NOMO-1 (cell line): ENCODE measurements at regions not wholly inside any gene's neighbourhood (a gene's known extent, or its start where the extent isn't known, plus 50 kb on each side); places are given as distances from the start of the nearest gene placed in this dataset.

ENCODE experiments used
- DNase-seq, 2 experiments: peaks; one replicate each; lab custom pipeline; 2025; ENCODE audit not compliant: unreplicated experiment in 2 of 2; lab: John Stamatoyannopoulos, UW

- no peak for DNase-seq
Observed at GRCh38 chr20:60806354-60806753, 445.7 kb upstream of the CDH4 start.

DNA sequence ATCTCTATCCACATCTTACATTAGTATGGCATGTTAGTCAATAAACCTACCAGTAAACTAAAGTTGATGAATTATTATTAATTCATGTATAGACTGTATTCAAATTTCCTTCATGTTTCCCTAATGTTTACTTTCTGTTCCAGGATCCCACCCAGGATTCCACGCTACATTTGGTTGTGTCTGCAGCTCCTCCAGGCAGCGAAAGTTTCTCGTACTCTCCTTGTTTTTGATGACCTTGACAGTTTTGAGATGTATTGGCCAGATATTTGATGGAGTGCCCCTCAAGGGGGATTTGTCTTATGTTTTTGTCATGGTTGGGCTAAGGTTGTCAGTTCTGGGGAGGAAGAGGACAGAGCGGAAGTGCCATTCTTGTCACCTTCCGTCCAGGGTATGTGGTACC lies 445.2 kb upstream of the CDH4 start:
- no peak for DNase-seq

- DNase-seq, result no peak
Observed at GRCh38 chr20:60808003-60808672, 443.9 kb upstream of the CDH4 start.

DNA sequence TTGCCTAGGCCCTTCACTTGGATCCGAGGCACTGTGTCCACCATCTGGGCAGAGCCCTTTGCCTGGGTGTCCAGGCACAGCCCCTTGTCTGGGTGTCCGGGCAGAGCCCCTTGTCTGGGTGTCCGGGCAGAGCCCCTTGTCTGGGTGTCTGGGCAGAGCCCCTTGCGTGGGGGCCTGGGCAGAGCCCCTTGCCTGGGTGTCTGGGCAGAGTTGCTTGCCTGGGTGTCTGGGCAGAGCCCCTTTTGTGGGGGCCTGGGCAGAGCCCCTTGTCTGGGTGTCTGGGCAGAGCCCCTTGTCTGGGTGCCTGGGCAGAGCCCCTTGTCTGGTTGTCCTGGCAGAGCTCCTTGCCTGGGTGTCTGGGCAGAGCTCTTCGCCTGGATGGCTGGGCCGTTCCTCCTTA lies 443.4 kb upstream of the CDH4 start:
- no peak for DNase-seq

- DNase-seq, result no peak
Observed at GRCh38 chr20:60810561-60810960, 441.5 kb upstream of the CDH4 start.

DNA sequence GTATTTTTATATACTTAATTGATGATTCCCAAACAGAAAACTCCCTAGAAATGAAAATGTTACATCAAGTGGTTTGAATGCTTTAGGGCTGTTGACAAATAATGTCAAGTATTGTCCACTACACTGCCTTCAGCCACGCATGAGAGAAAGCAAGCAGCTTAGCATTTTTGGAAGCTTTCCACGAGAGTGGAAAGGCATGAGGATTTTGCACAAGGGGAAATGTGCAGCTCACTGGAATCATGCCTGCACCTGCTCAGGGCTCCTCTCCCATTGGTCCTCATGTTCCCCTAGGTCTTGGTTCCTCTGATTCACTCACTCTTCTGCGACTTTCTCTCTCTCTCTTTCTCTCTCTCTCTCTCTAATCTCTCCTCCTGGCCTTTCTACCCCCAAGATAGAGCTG lies 439.5 kb upstream of the CDH4 start:
- DNase-seq, result no peak

DNA sequence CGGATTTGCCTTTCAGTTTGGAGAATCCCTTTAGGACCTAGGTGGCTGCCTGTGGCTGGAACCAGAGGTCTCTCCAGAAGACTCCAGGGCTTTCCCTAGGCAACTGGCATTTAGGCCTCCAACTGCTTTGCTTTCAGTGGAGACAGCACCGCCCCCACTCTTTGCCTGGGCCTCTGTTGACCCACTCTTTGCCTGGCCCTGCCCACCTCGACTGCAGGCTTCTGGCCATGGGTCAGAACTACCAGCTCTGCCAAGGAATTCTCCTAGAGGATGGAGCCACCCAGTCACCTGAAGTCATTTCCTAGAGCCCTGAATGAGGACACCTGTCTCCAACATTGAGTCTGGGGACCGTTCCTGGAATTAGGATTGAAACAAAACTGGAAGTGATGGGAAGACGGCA lies 439.0 kb upstream of the CDH4 start:
- DNase-seq, result no peak

GRCh38 chr20:60815656-60816055 lies 436.4 kb upstream of the CDH4 start:
- DNase-seq, result no peak

DNA sequence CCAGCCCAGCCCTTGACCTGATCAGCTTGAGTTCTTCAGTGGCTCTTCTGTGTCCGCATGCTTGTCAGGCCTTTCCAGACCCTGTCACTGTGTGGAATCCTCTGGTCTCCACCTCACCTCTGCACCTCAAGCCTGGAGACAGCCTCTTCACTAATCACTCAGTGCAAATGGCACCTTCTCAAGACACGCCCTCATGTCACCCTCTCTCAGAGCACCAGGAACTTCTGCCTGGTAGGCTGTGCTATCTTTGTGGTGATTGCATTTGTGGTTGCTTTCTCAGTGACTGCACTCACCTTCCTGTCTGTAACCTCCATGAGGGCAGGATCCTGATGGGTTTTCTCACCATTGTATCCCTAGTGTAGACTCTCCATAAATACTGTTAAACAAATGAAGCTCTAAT lies 435.2 kb upstream of the CDH4 start:
- no peak for DNase-seq

DNA sequence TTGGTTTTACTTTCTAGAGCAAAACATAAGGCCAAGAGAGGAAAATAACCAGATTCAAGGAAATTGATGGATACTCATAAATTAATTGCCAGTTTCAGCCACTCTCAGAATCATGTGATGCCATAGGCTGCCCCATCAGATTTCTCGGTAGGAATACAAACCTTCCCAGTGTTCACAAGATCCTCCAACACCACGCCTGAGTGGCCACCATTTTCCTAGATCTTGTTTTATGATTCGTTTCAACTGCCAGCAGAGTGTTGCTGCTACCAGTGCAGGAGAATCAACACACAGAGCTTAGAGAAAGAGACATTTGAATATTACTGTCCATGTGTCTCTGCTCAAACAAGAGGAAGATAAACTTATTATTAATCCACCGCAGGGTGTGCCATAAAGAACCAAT lies 434.2 kb upstream of the CDH4 start:
- DNase-seq, result no peak

- DNase-seq, result no peak
Observed at GRCh38 chr20:60819511-60819910, 432.6 kb upstream of the CDH4 start.

GRCh38 chr20:60820149-60820548 lies 431.9 kb upstream of the CDH4 start:
- DNase-seq, result no peak

GRCh38 chr20:60820918-60821317 lies 431.1 kb upstream of the CDH4 start:
- peak in 1 of 2 experiments; percentile 7 for DNase-seq

DNA sequence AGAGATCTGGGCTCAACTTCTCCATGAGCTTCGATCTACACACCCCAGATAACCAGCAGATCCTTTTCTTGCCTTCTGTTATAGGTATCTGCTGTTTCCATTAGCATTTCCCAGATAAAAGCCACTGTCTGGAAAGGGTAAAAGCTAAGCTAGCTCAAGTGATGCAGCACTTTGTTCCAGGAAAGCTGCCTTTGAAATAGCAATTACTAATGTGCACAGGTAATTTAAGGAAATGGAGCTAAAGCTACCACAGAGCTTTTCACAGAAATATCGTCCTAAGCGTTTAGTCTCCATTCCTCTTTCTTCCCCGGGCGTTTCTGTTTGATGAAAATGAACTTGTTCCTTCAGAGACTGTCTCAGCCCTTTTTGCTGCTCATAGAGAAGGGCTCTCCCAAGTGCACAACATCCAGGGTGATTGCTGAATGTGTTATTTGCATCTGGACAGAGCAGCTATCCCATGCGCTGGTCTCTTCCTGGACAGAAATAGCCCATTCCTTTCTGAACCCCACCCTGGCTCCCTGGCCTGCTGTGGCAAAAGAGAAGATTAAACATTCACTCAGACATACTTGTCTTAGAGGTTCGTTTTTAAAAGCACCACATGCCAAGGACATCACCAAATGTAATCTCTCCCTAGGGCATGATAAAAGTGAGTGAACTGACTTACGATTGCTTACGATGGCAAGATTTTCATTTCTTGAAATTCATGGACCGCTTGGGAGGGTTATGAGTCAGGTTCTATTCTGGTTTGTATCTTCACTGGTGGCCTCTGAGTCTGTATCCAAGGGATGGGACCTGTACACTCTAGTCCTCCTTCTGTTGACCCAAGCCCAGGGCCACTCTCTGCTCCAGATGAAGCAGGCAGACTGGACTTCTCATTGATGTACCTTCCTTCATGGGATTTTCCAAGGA lies 429.1 kb upstream of the CDH4 start:
- no peak for DNase-seq

DNA sequence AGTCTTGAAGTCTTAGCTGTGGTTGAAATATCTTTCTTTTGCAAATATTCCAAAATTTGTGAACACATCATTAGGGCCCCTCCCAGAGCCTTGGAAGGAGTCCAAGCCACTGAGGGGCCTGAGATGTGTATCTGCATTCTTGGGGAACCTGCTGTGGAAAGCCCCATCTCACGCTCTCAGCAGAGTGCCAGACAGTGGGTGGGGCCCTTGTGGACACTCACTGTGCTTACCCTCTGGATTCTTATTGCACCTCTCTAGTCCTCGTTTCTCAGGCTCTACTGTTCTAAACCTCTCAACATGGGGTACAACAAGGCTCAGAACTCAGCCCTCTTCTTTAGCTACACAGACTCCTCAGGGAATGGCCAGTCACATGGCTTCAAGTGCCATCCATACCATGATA lies 416.2 kb upstream of the CDH4 start:
- no peak for DNase-seq

DNA sequence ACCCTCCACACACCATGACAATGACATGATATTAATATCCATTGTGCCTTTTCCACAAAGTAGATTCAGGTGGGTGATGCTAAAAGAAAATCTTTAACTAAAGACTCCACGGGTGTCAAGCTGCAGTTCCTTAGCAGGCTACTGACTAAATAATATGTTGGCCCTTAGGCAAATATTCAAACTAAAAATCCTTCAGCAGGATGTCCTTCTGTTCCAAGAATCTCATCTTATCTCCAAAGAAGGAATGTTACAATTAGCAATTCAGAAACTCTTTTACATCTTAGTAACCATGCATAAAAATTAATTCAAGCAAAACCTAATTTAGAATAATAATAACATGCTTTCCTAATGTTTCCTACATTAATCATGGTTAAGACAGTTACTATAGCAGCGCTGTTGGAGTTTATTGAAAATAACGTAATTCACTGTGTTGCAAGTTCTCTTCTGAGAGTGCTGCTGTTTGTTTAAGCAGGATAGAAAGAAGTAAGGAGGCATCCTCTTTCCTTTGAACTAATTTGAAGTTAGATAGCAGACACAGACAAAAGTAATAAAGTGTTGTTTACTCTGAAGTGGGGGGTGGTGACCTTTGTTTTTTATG lies 414.8 kb upstream of the CDH4 start:
- DNase-seq, result no peak

DNA sequence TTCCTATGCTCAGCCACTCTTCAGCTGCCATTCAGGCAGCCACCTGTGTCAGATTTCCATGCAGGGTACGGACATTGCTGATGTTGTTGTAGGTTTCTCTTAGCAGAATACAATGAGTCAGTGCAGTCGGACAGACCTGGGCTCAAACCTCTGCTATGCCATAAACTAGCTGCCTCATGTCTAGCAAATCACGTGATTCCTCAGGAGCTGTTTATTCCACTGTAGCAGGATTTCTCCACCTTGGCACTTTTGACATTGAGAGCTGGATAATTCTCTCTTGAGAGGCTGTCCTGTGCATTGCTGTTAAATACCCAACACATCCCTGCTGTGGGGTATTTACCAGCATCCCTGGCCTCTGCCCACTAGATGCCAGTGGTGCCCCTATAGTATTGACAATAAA lies 413.8 kb upstream of the CDH4 start:
- no peak for DNase-seq

DNA sequence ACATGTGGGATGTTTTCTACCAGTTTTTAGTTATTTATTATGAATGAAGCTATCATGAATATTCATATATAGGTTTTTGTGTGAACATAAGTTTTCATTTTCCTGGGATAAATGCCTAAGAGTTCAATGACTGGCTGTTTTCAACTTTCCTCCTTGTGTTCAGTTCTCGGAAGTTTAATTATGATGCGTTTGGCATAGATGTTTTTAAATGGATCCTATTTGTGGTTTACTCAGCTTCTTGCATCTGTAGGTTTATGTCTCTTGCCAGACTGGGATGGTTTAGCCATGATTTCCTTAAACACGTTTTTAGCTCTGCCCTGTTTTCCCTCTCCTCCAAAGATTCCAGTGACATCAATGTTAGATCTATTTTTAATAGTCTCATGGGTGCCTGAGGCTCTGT lies 411.1 kb upstream of the CDH4 start:
- no peak for DNase-seq

GRCh38 chr20:60845146-60845545 lies 406.9 kb upstream of the CDH4 start:
- no peak for DNase-seq

DNA sequence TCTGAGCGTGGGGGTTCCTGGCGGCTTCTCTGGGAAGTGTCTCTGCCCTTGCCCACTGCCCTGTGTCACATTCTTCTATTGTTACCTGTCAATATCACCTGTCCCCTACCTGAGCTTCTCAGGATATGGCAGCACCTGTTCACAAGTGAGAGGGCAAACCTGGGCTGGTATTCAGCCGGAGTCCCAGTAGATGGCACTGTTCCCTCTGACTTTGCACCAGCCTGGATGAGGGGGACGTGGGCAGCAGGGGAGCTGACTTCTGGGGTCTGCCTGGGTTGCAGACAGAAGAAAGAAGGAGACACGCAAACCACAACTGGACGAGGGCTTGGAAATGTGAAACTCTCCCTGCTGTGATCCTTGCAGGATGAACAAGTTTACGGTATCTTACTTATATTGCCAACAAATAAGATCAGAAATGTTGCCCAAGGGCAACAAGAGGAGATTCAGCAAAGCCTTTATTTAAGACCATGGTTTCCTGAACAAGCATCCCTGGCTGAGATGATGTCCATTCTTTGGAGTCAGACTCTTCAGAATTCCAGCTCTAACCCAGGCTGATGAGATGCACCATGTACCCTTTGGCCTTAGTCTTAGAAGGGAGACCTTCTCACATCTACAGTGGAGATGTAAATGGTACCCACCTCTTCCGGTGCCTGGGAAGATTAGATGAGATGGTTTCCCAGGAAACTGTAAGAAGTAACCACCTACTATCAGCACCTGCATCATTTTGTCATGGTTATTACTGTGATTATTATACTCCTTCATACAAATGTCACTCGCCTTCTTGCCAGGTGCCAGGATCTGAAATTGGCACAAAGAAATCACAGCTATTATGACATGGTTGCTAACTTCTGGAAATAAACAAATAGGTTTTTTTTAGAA lies 400.0 kb upstream of the CDH4 start:
- no peak for DNase-seq

GRCh38 chr20:60857708-60858107 lies 394.4 kb upstream of the CDH4 start:
- no peak for DNase-seq
